22Rv1 (cell line): ENCODE measurements at regions not wholly inside any gene's neighbourhood (a gene's known extent, or its start where the extent isn't known, plus 50 kb on each side); places are given as distances from the start of the nearest gene placed in this dataset.

Source experiments
- H3K27ac ChIP-seq: fragments of 450-650 bp; 2 replicates; pipeline ENCODE4 v1.5.1; 2017
- ZFX ChIP-seq: fragments of 450-650 bp; IDR thresholded peaks from 2 replicates; pipeline ENCODE4 v1.6.1; 2017; ENCODE audit warnings: antibody characterized with exemption, borderline replicate concordance
- TF ChIP-seq, protein P1 (sequence below): fragments of 450-650 bp; IDR thresholded peaks from 2 replicates; pipeline ENCODE4 v1.5.1; 2017; ENCODE audit warnings: mild to moderate bottlenecking

DNA sequence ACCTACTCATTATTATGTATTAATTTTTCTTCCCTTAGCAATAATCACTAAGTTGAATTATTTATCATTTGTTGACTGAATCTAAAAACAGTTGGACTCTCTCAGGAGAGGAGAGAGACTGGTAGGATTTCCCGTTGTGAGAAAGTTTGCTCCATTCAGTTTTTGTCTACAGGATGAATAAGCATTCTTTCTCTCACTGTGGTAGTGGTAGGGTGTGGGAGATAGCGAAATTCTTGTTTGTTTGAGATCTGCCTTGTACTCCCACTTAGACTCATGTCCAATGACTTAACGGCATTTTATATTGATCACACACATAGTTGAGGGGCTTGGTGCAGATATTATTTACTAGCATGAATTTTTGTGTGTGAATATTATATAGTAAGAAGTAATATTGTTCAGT lies 421.0 kb upstream of the PDE3A start:
- no peak for TF ChIP-seq ZFX
- TF ChIP-seq, protein P1, sequence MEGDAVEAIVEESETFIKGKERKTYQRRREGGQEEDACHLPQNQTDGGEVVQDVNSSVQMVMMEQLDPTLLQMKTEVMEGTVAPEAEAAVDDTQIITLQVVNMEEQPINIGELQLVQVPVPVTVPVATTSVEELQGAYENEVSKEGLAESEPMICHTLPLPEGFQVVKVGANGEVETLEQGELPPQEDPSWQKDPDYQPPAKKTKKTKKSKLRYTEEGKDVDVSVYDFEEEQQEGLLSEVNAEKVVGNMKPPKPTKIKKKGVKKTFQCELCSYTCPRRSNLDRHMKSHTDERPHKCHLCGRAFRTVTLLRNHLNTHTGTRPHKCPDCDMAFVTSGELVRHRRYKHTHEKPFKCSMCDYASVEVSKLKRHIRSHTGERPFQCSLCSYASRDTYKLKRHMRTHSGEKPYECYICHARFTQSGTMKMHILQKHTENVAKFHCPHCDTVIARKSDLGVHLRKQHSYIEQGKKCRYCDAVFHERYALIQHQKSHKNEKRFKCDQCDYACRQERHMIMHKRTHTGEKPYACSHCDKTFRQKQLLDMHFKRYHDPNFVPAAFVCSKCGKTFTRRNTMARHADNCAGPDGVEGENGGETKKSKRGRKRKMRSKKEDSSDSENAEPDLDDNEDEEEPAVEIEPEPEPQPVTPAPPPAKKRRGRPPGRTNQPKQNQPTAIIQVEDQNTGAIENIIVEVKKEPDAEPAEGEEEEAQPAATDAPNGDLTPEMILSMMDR = no peak
- H3K27ac ChIP-seq = no peak overlapping the region

DNA sequence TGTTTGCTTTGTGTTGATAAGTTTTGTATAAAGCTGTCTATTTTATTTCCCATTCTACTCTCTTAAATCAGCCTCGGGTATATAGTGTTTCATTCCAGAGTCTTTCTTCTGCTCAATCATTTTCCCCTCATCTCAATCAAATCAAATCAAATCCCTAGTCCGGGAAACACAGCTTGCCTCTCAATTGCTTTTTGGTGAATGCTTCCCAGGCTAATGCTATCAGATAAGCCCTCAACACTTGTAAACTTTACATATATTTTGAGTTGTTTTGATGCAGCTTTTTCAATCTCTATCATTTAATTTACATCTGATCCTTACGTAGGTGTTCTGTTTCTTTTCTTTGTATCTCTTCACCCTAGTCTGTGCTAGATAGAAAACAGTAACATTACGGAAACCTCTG lies 416.7 kb upstream of the PDE3A start:
- H3K27ac ChIP-seq = no peak overlapping the region
- TF ChIP-seq, protein P1 = no peak
- TF ChIP-seq ZFX = no peak

DNA sequence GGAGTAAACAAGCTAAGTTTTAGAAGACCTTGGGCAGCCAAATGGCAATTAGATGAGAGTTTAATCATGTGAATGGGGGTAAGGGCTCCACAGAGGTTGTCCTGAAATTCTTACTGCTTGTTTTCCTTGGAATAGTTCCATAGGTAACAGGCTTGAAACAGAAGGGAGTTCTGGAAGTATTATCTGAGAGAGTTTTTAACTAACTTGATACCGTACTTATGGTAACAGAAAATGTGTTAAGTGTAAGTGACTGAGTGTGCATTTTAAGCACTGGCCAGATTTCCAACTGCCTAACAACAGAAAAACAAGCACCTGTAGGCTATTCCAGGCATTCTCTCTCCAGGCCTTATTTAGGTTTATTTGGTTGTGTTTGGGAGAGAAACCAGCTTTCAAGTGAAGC lies 414.6 kb upstream of the PDE3A start:
- TF ChIP-seq ZFX = no peak
- TF ChIP-seq, protein P1 = no peak
- H3K27ac ChIP-seq = no peak overlapping the region

DNA sequence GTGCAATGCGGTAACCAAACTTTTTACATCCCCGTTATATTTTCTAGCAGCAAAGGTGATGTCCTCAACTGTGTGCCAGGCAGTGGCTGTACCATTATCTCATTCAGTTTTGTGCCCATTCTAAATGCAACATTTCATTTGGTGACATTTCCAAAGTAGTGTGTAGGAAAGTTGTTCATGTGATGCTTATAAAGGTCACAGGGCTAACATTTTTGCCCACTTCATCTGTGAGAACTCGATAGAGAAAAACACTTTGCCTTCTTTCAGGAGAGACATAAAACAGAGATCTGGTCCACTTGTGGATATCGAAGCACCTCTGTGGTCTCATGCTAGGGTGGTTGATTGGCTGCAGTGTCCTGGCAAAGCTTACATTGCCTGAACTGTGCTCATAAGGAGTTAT lies 414.2 kb upstream of the PDE3A start:
- H3K27ac ChIP-seq = no peak overlapping the region
- TF ChIP-seq, protein P1 = no peak
- no peak for TF ChIP-seq ZFX

DNA sequence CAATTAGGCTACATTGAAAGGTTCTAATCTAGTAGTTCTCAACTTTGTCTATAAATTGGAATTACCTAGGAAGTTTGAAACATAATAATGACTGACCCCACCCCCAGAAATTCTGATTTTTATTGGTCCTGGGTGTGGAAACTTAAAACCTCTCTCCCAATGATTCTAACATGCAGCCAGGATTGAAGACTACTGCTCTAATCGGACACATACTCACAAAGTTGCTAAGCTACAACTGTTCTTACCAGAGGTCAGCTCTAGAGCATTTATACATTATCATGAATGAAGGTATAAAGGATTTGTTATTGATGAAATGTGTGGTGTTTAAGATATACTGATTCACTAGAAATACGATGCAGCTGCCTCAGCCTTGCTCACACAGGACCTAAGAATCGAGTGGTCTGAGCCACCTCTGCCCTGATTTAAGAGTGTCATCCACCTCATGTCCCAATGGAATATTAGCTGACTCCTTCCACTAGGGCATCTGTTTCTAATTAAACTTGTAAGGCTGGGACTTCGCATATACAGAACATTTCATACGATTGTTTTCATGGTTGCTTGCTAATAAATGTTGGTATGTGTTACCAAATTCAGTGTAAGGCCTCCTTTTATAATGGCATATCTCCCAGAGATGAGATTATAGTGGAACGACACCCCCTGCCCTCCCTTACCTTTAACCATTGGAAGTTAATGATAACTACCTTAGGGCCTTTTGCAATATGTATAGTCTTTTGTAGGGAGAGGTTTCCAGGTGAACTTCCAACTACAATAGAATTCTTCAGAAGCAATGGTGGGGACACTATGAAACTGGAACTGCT lies 410.8 kb upstream of the PDE3A start:
- TF ChIP-seq, protein P1 = no peak
- TF ChIP-seq ZFX = no peak
- H3K27ac ChIP-seq = no peak overlapping the region

DNA sequence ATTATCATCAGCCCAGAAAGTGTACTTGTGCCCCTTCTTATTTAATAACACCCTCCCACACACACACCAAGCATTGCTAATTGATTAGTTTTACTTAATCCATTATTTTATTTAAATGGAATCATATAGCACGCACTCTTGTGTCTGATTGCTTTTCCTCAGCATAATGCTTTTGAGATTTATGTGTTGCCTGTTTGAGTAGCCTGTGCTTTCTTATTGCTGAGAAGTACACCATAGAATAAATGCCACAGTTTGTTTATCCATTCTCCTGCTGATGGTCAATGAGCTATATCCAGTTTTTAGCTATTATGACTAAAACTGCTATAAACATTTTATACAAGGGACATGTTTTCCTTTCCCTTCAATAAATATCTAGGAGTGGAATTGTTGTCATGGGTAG lies 409.9 kb upstream of the PDE3A start:
- no peak overlapping the region for H3K27ac ChIP-seq
- TF ChIP-seq ZFX = no peak
- TF ChIP-seq, protein P1 = no peak

DNA sequence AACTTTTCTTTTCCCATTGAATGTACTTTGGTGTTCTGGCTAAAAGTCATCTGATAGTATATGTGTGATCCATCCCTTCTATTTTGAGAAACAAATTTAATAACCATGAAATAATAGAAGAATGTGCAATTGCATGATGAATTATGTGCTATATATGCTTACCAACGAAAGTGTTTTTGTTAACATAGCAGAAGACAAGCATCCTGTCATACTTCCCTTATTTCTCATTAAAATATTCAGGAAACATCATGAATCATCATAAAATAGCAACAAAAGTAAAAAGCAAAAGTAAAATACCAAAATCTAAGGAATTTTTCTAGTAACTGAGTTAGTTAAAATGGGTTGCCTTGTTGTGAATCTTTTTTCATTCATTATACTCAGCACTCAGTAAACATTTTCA lies 409.0 kb upstream of the PDE3A start:
- H3K27ac ChIP-seq = no peak overlapping the region
- no peak for TF ChIP-seq ZFX
- TF ChIP-seq, protein P1 = no peak
